ENCODE measurements at regions not wholly inside any gene's neighbourhood (a gene's known extent, or its start where the extent isn't known, plus 50 kb on each side); places are given as distances from the start of the nearest gene placed in this dataset.

DNA sequence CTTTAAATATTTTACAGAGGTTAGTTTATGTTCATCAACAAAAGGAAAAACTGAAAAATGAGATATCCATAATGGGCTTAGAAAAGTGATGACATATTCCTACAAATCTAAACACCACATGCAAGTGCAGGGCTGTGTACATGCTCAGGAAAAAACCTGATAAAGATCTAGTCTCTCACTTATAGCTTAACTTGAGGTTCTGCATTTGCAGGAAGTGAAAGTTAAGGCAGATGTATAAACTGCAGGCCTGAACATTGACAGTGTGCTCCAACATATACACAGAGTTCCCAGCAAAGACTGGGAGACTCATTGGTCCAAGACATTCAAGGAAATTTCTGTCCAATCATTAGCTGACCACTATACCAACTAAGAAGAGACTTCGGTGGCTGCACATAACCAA lies 63.8 kb upstream of the RET start:
- Histone ChIP-seq H3K36me3 (ENCODE audit: insufficient read depth, low read length) (no peaks in the 10 kb centered on the region), H3K27me3 (ENCODE audit: insufficient read depth, low read length, poor library complexity, severe bottlenecking) (no peaks in the 10 kb centered on the region), H3K4me1 (ENCODE audit: insufficient read depth, low read length) (no peaks in the 10 kb centered on the region), H3K27ac (ENCODE audit: low read depth, low read length) (no peak overlapping the region), H3K9me3 (ENCODE audit: low read length) (no peaks in the 10 kb centered on the region), H3K4me3 (ENCODE audit: low read length) (no peak overlapping the region)
- Mint-ChIP-seq H3K27ac (no peak overlapping the region), H3K9me3 (peaks cover 0 to 6% (median 3%) of the 10 kb centered on the region in 5 donors), H3K27me3 (peaks cover 11 to 17% of the 10 kb centered on the region in 2 donors), H3K4me1 (no peaks in the 10 kb centered on the region), H3K36me3 (peaks cover 0 to 7% (median 0%) of the 10 kb centered on the region in 3 donors), H3K4me3 (no peak overlapping the region)
- ChIA-PET CTCF (no interaction called here), POLR2A (no interaction called here)
- no peak for DNase-seq

DNA sequence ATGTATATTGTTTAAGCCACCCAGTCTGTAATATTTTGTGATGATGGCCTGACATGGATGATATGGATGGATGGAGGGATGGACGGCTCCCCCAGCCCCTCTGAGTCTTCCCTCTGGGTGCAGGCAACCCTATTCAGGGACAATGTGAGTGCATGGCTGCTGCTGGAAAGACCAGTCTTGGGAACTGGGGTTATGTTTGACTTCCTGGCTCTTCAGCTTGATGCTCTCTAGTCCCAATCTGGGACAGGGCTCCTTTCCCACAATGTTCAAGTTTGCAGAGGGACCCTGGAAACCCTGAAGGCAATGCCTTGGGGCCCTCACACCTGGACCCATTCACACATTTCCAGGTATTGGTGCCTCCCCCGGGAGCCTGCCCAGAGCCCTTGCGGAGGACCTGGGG lies 52.3 kb upstream of the RET start:
- Histone ChIP-seq H3K27ac (ENCODE audit: low read depth, low read length) (no peak overlapping the region), H3K36me3 (ENCODE audit: insufficient read depth, low read length) (no peaks in the 10 kb centered on the region), H3K27me3 (ENCODE audit: insufficient read depth, low read length, poor library complexity, severe bottlenecking) (no peaks in the 10 kb centered on the region), H3K9me3 (ENCODE audit: low read length) (no peaks in the 10 kb centered on the region), H3K4me1 (ENCODE audit: insufficient read depth, low read length) (no peaks in the 10 kb centered on the region), H3K4me3 (ENCODE audit: low read length) (no peak overlapping the region)
- POLR2A ChIA-PET, result no interaction called here
- H3K4me3 Mint-ChIP-seq, result no peak overlapping the region
- H3K4me1 Mint-ChIP-seq, result no peaks in the 10 kb centered on the region
- DNase-seq, result no peak
- peaks cover 0 to 2% (median 0%) of the 10 kb centered on the region in 5 donors for H3K9me3 Mint-ChIP-seq
- H3K36me3 Mint-ChIP-seq, result peaks cover 0 to 3% (median 0%) of the 10 kb centered on the region in 3 donors
- CTCF ChIA-PET, result no interaction called here
- no peak overlapping the region for H3K27ac Mint-ChIP-seq
- H3K27me3 Mint-ChIP-seq, result peaks cover 14 to 30% of the 10 kb centered on the region in 2 donors

DNA sequence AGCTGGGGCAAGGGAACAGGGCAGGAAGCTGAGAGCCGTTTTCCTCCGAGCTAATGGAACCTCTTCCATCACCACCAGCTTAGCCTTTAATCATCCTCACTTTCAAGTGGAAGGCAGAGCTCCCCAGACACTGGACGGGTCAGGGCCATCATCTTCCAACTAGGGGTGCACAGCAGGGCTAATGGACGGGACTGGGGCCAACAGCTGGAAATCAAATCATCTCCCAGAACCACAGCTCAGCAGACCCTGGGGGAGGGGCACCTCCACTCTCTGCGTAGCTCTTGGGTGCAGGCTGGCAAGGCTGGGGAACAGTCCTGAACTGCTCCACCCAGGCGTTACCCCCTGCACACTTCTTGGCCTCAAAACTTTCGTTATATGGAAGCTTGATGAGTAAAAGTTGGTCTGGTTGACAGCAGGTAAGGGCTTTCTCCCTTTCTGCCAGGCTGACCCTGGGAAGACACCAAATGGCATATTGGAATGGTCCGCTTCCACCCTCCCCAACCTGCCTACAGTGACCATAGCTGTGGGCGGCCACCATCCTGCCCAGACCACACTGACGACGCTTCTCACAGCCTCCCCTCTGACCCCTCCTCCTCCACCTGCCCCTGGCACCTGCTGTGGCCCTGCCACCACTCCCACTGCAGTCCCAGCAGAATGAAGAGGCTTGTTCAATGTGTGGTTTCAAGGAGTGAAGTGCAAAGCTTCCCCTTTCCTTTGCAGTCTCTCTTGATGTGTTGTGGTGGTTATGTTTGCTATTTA lies 51.7 kb upstream of the RET start:
- Mint-ChIP-seq H3K4me3 (no peak overlapping the region), H3K4me1 (no peaks in the 10 kb centered on the region), H3K27ac (no peak overlapping the region), H3K27me3 (peaks cover 18 to 30% of the 10 kb centered on the region in 2 donors), H3K36me3 (peaks cover 0 to 3% (median 0%) of the 10 kb centered on the region in 3 donors), H3K9me3 (peaks cover 0 to 4% (median 0%) of the 10 kb centered on the region in 5 donors)
- ChIA-PET CTCF (no interaction called here), POLR2A (no interaction called here)
- no peaks in the 10 kb centered on the region for H3K36me3 ChIP-seq (ENCODE audit: insufficient read depth, low read length)
- no peaks in the 10 kb centered on the region for H3K4me1 ChIP-seq (ENCODE audit: insufficient read depth, low read length)
- H3K9me3 ChIP-seq (ENCODE audit: low read length), result no peaks in the 10 kb centered on the region
- H3K27me3 ChIP-seq (ENCODE audit: insufficient read depth, low read length, poor library complexity, severe bottlenecking), result no peaks in the 10 kb centered on the region
- no peak overlapping the region for H3K4me3 ChIP-seq (ENCODE audit: low read length)
- no peak overlapping the region for H3K27ac ChIP-seq (ENCODE audit: low read depth, low read length)
- DNase-seq, result no peak

DNA sequence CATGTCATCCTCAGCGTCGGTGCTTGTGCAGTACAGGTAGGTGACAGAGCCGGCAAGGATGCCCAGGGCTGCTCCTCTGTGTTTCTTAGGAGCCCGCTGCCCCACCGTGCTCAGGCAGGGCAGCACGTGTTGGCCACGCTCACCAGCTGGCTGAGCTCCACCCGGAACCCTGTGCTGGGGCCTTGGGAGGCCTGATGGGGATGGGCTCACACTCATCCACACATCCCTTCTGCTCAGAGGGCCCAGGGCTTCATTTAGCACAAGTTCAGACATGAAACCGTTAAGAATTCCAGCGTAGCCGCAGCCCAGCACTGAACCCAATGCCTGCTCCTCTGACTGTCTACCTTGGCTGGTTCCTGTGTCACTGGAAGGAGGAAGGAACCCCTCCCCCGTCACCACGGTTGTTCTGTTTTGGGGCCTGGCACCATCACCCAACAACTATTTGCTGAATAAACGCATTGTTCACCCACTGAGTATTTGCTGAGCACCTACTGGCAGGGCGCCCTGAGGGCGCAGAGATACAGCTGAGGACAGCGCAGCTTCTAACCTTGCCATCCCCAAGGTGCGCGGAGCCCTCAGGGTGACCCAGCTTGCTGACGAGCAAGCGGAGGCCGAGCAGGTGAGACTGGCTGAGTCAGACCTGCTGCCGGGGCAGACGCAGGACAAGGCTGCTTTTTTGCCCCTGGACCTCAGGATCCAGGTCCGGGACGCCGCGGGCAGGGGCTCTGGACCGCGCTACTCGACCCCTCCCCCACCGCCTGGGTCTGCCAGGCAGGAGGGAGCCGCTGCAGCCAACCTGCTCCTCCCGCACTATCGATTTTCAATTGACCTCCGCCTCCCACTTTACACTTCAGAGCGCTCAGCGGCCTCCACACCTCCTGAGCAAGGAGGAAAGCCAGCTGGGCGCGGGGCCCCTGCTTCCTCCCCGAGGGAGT lies 50.6 kb upstream of the RET start:
- Histone ChIP-seq H3K9me3 (ENCODE audit: low read length) (no peaks in the 10 kb centered on the region), H3K4me3 (ENCODE audit: low read length) (no peak overlapping the region), H3K27ac (ENCODE audit: low read depth, low read length) (no peak overlapping the region), H3K27me3 (ENCODE audit: insufficient read depth, low read length, poor library complexity, severe bottlenecking) (no peaks in the 10 kb centered on the region), H3K36me3 (ENCODE audit: insufficient read depth, low read length) (no peaks in the 10 kb centered on the region), H3K4me1 (ENCODE audit: insufficient read depth, low read length) (no peaks in the 10 kb centered on the region)
- ChIA-PET CTCF (no interaction called here), POLR2A (no interaction called here)
- no peak for DNase-seq
- H3K4me3 Mint-ChIP-seq, result no peak overlapping the region
- H3K27ac Mint-ChIP-seq, result no peak overlapping the region
- peaks cover 0 to 3% (median 0%) of the 10 kb centered on the region in 3 donors for H3K36me3 Mint-ChIP-seq
- peaks cover 5 to 13% (median 9%) of the 10 kb centered on the region in 5 donors for H3K9me3 Mint-ChIP-seq
- H3K4me1 Mint-ChIP-seq, result no peaks in the 10 kb centered on the region
- H3K27me3 Mint-ChIP-seq, result peaks cover 15 to 30% of the 10 kb centered on the region in 2 donors
